Naive thymus-derived CD4-positive, alpha-beta T cell (primary cell): ENCODE measurements at regions not wholly inside any gene's neighbourhood (a gene's known extent, or its start where the extent isn't known, plus 50 kb on each side); places are given as distances from the start of the nearest gene placed in this dataset.

Experiments
- ATAC-seq: fragments of 150-1000 bp; cut with Tn5 transposase; 2 replicates; pipeline ENCODE4 v1.10.0; 2021; ENCODE audit warnings: mild to moderate bottlenecking, moderate library complexity
- CTCF ChIA-PET: fragments of 350-600 bp; sonication (Branson Sonifier 250); formaldehyde crosslinking; loops from one replicate; lab custom pipeline; 2021; ENCODE audit warnings: antibody characterized with exemption; lab: Charles Lee
- POLR2A ChIA-PET: fragments of 350-600 bp; sonication (Branson Sonifier 250); formaldehyde crosslinking; loops from one replicate; lab custom pipeline; 2021; ENCODE audit warnings: antibody characterized with exemption, inconsistent platforms; lab: Charles Lee
- DNase-seq, 9 donors: peaks; one replicate each; pipeline versions ENCODE4 v3.0.0 to v3.0.0-alpha.2; 2020 to 2022; ENCODE audit warnings: mixed read lengths in 1 of 9
- H3K27ac ChIP-seq: one replicate; pipeline ENCODE4 v1.7.0; 2013; ENCODE audit warnings: mild to moderate bottlenecking, low read depth, low read length, moderate library complexity
- H3K27me3 ChIP-seq, 2 donors: one replicate each; pipeline ENCODE4 v1.7.0; 2013; ENCODE audit warnings: low read length in 2 of 2, mild to moderate bottlenecking in 2 of 2, moderate library complexity in 2 of 2; ENCODE audit not compliant: control insufficient read depth in 2 of 2, insufficient read depth in 2 of 2
- H3K36me3 ChIP-seq, 3 experiments: 1 replicate in 2 of 3; 2 replicates in 1 of 3; pipeline ENCODE4 v1.7.0; 2013; ENCODE audit warnings: low read length in 3 of 3, mild to moderate bottlenecking in 3 of 3, moderate library complexity in 1 of 3; ENCODE audit not compliant: insufficient read depth in 3 of 3, control insufficient read depth in 2 of 3
- H3K4me1 ChIP-seq, 2 donors: one replicate each; pipeline ENCODE4 v1.7.0; 2013; ENCODE audit warnings: low read length in 2 of 2, mild to moderate bottlenecking in 2 of 2, moderate library complexity in 1 of 2; ENCODE audit not compliant: control insufficient read depth in 2 of 2, insufficient read depth in 2 of 2
- H3K4me3 ChIP-seq: 2 replicates; pipeline ENCODE4 v1.7.0; 2013; ENCODE audit warnings: mild to moderate bottlenecking, low read length
- H3K9me3 ChIP-seq, 3 experiments: 1 replicate in 2 of 3; 2 replicates in 1 of 3; pipeline ENCODE4 v1.7.0; 2013; ENCODE audit warnings: low read length in 3 of 3; ENCODE audit not compliant: control insufficient read depth in 2 of 3
- H3K27ac Mint-ChIP-seq, 9 donors: one replicate each; pipeline ENCODE4 v1.8.0; 2020 to 2022; ENCODE audit warnings: mixed read lengths in 9 of 9, mild to moderate bottlenecking in 8 of 9, moderate library complexity in 5 of 9, inconsistent platforms in 2 of 9
- H3K27me3 Mint-ChIP-seq, 5 donors: one replicate each; pipeline ENCODE4 v1.8.0; 2021 to 2022; ENCODE audit warnings: mixed read lengths in 5 of 5, mild to moderate bottlenecking in 1 of 5
- H3K36me3 Mint-ChIP-seq, 5 donors: one replicate each; pipeline ENCODE4 v1.8.0; 2020 to 2022; ENCODE audit warnings: mixed read lengths in 5 of 5, mild to moderate bottlenecking in 3 of 5, inconsistent platforms in 1 of 5
- H3K4me1 Mint-ChIP-seq, 7 donors: one replicate each; pipeline ENCODE4 v1.8.0; 2020 to 2022; ENCODE audit warnings: mixed read lengths in 7 of 7, mild to moderate bottlenecking in 3 of 7, inconsistent platforms in 1 of 7
- H3K4me3 Mint-ChIP-seq, 10 donors: one replicate each; pipeline ENCODE4 v1.8.0; 2020 to 2022; ENCODE audit warnings: mild to moderate bottlenecking in 10 of 10, mixed read lengths in 10 of 10, moderate library complexity in 6 of 10, inconsistent platforms in 2 of 10
- H3K9me3 Mint-ChIP-seq, 11 donors: one replicate each; pipeline ENCODE4 v1.8.0; 2020 to 2022; ENCODE audit warnings: mixed read lengths in 11 of 11, mild to moderate bottlenecking in 4 of 11, inconsistent platforms in 1 of 11, moderate library complexity in 1 of 11
- intact Hi-C, 2 donors: fragments of 100-400 bp; cut with micrococcal nuclease; formaldehyde crosslinking; loops; one replicate each; pipeline ENCODE4 v1.15.1; 2023

DNA sequence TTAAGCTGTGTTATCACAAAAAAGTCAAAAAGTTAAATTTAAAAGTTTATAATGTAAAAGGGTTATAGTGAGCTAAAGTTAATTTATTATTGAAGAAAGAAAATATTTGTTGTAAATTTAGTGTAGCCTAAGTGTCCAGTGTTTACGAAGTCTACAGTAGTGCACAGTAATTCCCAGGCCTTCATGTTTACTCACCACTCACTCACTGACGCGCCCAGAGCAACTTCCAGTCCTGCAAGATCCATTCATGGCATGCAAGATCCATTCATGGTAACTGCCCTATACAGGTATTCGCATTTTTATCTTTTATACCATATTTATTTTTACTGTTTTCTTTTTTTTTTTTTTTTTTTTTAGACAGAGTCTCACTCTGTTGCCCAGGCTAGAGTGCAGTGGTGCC is 69.5 kb downstream of the TPRA1 start:
- H3K4me3 ChIP-seq = no peak overlapping the region
- POLR2A ChIA-PET = no interaction called here
- H3K27ac ChIP-seq = no peak overlapping the region
- Mint-ChIP-seq H3K27me3 (peaks cover 17 to 29% (median 24%) of the 10 kb centered on the region in 5 donors), H3K4me1 (no peaks in the 10 kb centered on the region), H3K27ac (no peak overlapping the region), H3K9me3 (peaks cover 0 to 11% (median 0%) of the 10 kb centered on the region in 11 donors), H3K36me3 (no peaks in the 10 kb centered on the region), H3K4me3 (no peak overlapping the region)
- no peaks in the 10 kb centered on the region for H3K27me3 ChIP-seq
- no peaks in the 10 kb centered on the region for H3K9me3 ChIP-seq
- ATAC-seq = no peak
- no peak for DNase-seq
- H3K36me3 ChIP-seq = no peaks in the 10 kb centered on the region
- CTCF ChIA-PET = no interaction called here
- intact Hi-C loops = no loop called here
- H3K4me1 ChIP-seq = no peaks in the 10 kb centered on the region

DNA sequence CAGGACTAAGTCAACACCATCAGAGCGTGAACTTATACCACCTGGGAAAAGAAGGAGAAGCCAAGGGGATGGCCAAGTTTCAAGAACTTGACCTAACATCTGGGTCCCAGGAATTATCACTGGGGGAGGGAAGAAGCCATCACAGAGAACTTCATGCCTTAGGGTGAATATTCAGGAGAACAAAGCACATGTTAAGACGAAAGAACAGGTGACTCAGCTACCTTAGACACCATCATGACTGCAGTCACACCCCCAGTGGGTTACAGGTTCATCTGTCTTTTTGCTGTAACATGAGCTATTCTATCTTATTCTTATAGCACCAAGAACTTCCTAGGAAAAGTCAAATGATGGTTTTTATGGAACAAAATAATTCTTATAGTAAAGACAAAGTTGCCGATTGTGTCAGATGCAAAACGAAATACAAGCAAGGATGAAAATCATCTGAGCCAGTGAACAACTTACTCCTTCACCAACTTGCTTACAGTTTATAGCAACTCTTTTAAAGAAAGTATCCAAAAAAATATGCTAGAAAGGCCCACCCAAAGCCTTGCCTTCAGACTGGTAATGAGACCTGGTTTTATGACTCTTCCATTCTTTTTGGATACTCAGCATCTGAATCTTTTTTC is 72.0 kb downstream of the TPRA1 start:
- POLR2A ChIA-PET = no interaction called here
- H3K36me3 ChIP-seq = no peaks in the 10 kb centered on the region
- peaks cover 13 to 26% (median 20%) of the 10 kb centered on the region in 5 donors for H3K27me3 Mint-ChIP-seq

DNA sequence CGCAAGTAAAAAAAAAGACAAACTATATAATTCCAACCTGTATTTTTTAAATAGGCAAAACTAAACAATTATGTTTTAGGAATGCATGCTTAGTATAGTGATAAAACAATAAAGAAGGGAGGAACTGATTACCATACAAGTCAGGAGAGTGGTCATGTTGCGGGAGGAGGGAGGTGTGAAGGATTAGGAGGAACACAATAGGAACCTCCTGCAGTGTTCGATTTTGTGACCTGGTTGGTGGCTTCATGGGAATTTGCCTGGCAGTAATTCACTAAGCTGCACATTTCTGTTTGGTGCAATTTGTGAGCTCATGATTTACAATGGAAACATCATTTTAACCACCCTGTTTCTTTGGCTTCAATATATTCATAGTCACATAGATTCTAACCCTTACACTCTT is 78.3 kb downstream of the TPRA1 start:
- DNase-seq (no peak), ATAC-seq (no peak)
- Histone ChIP-seq H3K36me3 (no peaks in the 10 kb centered on the region), H3K27ac (no peak overlapping the region), H3K9me3 (no peaks in the 10 kb centered on the region), H3K4me3 (no peak overlapping the region), H3K4me1 (no peaks in the 10 kb centered on the region), H3K27me3 (no peaks in the 10 kb centered on the region)
- Mint-ChIP-seq H3K4me3 (no peak overlapping the region), H3K36me3 (no peaks in the 10 kb centered on the region), H3K27ac (no peak overlapping the region), H3K27me3 (peaks cover 16 to 27% (median 25%) of the 10 kb centered on the region in 5 donors), H3K4me1 (no peaks in the 10 kb centered on the region), H3K9me3 (peaks cover 0 to 2% (median 0%) of the 10 kb centered on the region in 11 donors)
- ChIA-PET CTCF (no interaction called here), POLR2A (no interaction called here)
- intact Hi-C loops = no loop called here

More for the DNA sequence above, 72.0 kb downstream of the TPRA1 start:
- Histone ChIP-seq H3K4me1 (no peaks in the 10 kb centered on the region), H3K9me3 (no peaks in the 10 kb centered on the region), H3K4me3 (no peak overlapping the region), H3K27ac (no peak overlapping the region), H3K27me3 (no peaks in the 10 kb centered on the region)
- DNase-seq (no peak), ATAC-seq (no peak)
- Mint-ChIP-seq H3K9me3 (peaks cover 0 to 11% (median 0%) of the 10 kb centered on the region in 11 donors), H3K4me3 (no peak overlapping the region), H3K27ac (no peak overlapping the region), H3K4me1 (no peaks in the 10 kb centered on the region), H3K36me3 (no peaks in the 10 kb centered on the region)
- intact Hi-C loops = no loop called here
- CTCF ChIA-PET = no interaction called here

DNA sequence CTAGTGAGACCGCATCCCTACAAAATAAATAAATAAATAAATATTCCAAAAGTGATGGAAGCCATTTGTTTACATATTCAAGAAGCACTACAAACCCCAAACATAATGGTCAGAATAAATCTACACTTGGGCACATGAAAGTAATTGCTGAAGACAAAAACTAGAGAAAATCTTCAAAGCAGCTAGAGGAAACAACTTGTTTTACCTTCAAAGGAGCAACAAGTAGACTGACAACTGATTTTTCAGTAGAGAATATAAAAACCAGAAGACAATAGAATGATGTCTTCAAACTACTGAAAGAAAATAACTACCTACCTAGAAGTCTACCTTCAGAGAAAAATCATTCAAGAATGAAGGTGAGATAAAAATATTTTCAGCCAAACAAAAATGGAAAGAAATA is 89.4 kb downstream of the TPRA1 start:
- ChIA-PET POLR2A (no interaction called here), CTCF (no interaction called here)
- H3K4me3 ChIP-seq = no peak overlapping the region
- no peaks in the 10 kb centered on the region for H3K36me3 ChIP-seq
- Mint-ChIP-seq H3K27ac (no peak overlapping the region), H3K4me3 (no peak overlapping the region), H3K36me3 (peaks cover 0 to 13% (median 10%) of the 10 kb centered on the region in 5 donors), H3K27me3 (peaks cover 10 to 34% (median 30%) of the 10 kb centered on the region in 5 donors), H3K4me1 (no peaks in the 10 kb centered on the region), H3K9me3 (peaks cover 0 to 55% (median 22%) of the 10 kb centered on the region in 11 donors)
- ATAC-seq (no peak), DNase-seq (no peak)
- H3K9me3 ChIP-seq = peaks cover 0 to 11% (median 0%) of the 10 kb centered on the region in 3 experiments
- H3K27ac ChIP-seq = no peak overlapping the region
- H3K27me3 ChIP-seq = no peaks in the 10 kb centered on the region
- intact Hi-C loops = no loop called here
- H3K4me1 ChIP-seq = no peaks in the 10 kb centered on the region

DNA sequence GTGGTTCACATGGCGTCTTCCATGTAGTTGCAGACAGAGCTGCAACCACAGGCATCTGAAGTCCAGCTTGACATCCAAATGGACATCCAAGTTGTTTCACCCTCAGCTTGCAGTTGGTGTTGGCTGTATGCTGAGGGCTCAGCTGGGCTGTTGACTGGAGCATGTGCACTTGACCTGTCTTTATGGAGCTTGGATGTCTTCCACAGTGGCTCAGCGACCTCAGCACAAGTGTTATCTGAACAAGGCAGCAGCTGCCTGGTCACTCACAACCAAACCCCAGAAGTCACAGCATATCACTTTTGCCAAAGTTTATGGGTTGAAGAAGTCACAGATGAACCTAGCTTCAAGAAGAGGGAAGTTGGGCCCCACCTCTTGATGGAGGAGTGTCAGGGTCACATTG is 92.9 kb downstream of the TPRA1 start:
- no peak for ATAC-seq
- Histone ChIP-seq H3K9me3 (peaks cover 0 to 7% (median 0%) of the 10 kb centered on the region in 3 experiments), H3K4me1 (no peaks in the 10 kb centered on the region), H3K27ac (no peak overlapping the region), H3K36me3 (no peaks in the 10 kb centered on the region), H3K4me3 (no peak overlapping the region), H3K27me3 (no peaks in the 10 kb centered on the region)
- Mint-ChIP-seq H3K36me3 (peaks cover 0 to 8% (median 6%) of the 10 kb centered on the region in 5 donors), H3K9me3 (peaks cover 0 to 43% (median 20%) of the 10 kb centered on the region in 11 donors), H3K27ac (no peak overlapping the region), H3K4me1 (no peaks in the 10 kb centered on the region), H3K4me3 (no peak overlapping the region), H3K27me3 (peaks cover 9 to 35% (median 19%) of the 10 kb centered on the region in 5 donors)
- intact Hi-C loops = no loop called here
- CTCF ChIA-PET = no interaction called here
- POLR2A ChIA-PET = no interaction called here
- no peak for DNase-seq

DNA sequence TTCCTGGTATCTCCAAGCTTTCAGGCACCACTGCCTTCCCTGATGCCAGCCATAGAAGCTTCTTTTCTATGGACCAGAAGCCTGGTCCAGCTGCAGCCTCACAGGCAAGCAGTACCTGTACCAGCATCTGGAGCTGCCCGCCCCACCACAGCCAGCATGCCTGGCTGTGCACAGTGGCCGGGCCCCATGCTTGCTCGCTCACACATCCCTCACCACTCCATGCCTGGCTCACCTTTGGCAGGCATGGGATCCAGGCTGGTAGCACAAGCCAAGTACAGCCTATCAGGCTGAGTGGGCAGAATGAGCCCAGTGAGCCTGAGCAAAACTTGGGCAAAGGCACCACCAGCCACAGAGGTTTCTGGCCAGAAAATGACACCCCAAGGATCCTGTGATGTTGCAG is 93.4 kb downstream of the TPRA1 start:
- no peak overlapping the region for H3K27ac Mint-ChIP-seq
- H3K9me3 ChIP-seq = peaks cover 0 to 6% (median 0%) of the 10 kb centered on the region in 3 experiments
- peaks cover 4 to 35% (median 19%) of the 10 kb centered on the region in 5 donors for H3K27me3 Mint-ChIP-seq
- no peaks in the 10 kb centered on the region for H3K27me3 ChIP-seq
- peaks cover 0 to 5% (median 3%) of the 10 kb centered on the region in 5 donors for H3K36me3 Mint-ChIP-seq
- no peak overlapping the region for H3K27ac ChIP-seq
- ATAC-seq (no peak), DNase-seq (no peak)
- intact Hi-C loops = no loop called here
- H3K4me1 ChIP-seq = no peaks in the 10 kb centered on the region
- no peak overlapping the region for H3K4me3 ChIP-seq
- POLR2A ChIA-PET = no interaction called here
- no peaks in the 10 kb centered on the region for H3K4me1 Mint-ChIP-seq
- H3K4me3 Mint-ChIP-seq = no peak overlapping the region
- H3K9me3 Mint-ChIP-seq = peaks cover 0 to 38% (median 15%) of the 10 kb centered on the region in 11 donors
- H3K36me3 ChIP-seq = no peaks in the 10 kb centered on the region
- CTCF ChIA-PET = no interaction called here
